ENCODE measurements at regions not wholly inside any gene's neighbourhood (a gene's known extent, or its start where the extent isn't known, plus 50 kb on each side); places are given as distances from the start of the nearest gene placed in this dataset.

DNA sequence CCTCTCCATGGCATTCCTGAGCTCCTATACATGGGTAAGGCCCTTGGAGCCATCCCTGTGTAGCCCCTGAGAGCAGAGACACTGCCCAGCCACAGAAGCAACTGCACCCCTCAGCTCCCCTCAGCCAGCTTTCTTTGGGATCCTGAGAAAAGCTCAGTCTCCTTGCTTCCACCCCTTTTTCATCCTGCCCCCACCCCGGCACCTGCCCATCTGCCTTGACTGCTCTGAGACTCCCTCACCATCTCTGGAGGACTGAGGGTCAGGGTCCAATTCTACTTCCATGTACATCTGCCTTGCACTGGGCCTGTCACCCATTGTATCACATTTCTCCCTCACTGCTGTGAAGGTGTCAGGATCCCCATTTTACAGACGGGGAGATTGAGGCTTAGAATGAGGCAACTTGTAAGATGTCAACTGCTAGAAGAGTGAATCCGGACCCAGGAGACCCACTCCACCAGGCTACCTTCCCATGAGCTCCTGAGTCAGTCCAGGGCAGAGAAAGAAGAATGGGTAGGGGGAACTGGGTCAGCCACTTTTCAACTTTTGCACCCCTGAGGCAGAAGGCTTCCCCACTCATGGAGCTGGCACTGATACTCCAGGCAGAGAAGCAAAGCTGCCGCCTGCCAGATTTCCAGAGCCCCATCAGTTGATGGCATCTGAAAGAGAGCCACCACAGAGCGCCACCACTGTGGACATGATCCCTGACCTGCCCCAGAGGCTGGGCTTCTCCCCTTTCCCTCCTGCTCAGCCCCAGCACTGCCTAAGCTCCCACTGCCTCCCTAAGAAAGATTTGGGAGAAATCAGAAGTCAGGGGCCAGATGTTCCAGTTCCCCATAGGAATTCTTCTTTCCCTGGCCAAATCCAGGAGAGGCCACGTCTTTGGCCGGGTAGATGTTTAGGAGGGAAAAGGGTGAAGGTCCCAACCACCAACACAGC is 135.4 kb downstream of the TMEM132E start:
- DNase-seq (ENCODE audit: insufficient read length, low spot score) (no peak), FAIRE-seq (no peak)

DNA sequence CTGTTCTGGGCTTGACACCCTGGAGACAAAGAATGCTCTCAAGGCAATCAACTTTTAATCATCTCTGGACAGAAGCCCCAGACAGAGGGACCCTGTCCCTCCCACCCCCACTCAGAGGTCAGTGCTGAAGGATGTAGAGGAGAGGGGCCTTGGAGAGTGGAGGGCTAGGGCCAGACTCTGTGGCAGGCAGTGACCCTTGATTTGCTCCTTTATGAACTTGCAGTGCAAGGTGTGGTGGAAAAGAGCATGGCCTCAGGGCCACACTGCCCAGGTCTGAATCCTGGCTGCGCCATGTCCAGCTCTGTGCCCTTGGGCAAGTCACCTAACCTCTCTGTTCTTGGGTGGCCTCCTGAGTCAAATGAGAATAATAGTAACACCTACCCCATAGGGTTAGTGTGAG is 134.3 kb downstream of the TMEM132E start:
- FAIRE-seq (no peak), DNase-seq (ENCODE audit: insufficient read length, low spot score) (no peak)

DNA sequence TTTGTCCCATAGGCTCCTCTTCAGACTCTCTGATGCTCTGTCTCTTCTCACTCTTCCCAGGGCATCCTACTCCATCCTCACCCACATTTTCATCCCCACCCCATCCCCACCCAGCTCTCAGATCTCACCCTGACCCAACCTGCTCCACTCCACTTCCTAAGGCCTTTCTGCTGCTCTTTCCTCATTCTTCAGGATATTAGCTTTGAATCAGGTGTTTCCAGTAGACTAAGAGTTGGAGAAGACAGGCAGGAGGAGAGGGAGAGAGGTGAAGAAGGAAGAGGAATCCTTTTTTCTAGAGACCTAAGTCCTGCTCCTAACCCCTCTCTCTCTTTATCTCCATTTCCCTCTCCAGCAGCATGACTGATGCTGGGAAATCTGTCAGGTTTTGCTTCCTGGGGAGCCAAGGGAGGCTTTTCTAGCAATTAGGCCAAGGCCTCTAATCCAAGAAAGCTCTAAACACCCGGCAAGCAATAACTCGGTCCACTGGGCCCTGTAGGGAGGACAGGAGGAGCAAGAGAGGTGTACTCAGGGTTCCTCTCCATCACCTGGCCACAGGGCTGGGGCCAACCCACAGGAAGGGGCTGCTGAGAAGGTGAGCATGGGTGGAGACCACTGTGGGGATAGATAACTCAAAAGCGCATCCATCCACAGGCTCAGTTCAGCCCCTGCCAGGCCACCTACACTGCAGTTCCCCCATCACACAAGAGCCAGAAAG is 133.3 kb downstream of the TMEM132E start:
- no peak for FAIRE-seq
- DNase-seq (ENCODE audit: insufficient read length, low spot score): no peak

DNA sequence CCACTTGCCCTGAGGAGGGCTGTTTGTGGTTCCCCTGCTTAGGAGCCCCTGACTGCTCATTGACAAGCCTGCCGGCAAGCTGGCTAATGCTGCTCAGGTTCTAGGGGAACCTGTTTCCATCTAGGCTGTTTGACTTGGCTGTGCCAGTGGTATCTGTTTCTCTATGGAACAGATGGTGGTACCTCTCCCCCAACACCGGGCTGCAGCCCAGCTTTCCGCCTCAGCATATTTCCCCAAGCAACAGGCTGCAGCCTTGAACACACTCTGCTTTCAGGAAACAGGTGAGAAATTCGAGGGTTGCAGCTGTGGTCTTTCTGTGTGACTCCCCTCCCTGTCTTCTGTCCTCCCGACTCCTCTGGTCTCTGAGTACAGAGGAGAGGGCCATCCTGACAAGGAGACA is 132.3 kb downstream of the TMEM132E start:
- no peak for DNase-seq (ENCODE audit: insufficient read length, low spot score)
- FAIRE-seq: no peak

DNA sequence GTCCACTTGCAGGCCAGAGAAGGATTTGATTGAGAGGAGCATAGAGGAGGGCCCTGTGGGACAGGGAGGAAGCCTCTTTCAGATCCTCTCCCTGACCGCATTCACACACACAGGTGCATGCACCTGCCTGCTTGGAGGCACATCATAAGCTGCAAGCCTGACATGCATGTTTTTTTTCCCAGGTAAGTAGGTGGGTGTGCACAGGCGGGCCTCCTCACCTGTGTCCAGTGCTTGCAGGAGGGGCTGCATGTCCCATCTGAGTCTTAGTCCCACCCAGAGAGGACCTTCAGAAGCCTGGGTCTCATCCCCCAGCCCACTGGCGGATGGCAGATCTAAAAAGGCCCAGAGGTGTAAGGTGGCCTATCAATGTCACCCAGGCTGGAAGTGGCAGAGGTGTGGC is 130.8 kb downstream of the TMEM132E start:
- DNase-seq (ENCODE audit: insufficient read length, low spot score): no peak

DNA sequence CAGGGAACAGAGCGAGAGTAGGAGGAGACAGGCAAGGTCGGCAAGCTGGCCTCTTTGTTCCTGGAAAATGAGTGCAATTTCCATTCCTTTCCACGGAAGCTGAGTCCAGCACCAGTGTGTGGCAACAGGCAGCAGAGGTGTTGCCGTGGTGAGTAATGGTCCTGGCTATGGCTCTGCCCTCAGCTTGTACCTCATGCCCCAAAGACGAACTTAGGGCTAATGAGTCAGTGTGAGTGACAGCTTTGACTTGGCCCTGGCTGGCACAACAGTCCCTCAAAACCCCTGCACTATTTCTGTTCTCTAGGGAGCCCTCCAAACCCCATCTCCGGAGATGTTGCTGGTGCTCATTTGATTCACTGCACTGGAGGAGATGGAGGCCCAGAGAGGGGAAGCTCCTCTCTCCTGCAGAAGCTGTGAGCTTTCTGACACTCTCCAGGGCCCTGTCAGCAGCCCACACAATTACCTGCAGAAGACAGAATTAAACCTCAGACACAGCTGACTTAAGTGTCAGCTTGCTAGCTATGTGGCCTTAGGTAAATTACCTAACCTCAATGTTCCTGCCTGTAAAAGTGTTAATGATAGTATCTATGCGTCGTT is 129.9 kb downstream of the TMEM132E start:
- FAIRE-seq: no peak
- DNase-seq (ENCODE audit: insufficient read length, low spot score): no peak

More for the DNA sequence above, 130.8 kb downstream of the TMEM132E start:
- FAIRE-seq: no peak

DNA sequence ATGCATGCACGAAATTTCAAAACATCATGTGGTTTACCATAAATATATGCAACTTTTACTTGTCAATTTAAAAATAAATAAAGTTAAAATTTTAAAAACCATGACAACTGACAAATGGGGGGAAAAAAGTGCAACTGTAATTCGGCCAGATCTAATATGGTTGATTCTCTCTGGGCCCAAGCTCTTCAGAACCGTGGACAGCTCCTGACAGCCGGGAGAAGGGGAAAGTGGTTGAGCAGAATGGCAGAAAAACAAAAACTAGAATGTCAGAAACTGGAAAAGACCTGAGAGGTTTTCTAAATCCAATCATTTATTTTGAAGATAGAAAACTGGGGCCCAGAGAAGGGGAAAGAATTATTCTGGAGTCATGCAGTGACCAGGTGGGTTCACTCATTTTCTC is 126.6 kb downstream of the TMEM132E start:
- DNase-seq (ENCODE audit: insufficient read length, low spot score) (no peak), FAIRE-seq (no peak)

DNA sequence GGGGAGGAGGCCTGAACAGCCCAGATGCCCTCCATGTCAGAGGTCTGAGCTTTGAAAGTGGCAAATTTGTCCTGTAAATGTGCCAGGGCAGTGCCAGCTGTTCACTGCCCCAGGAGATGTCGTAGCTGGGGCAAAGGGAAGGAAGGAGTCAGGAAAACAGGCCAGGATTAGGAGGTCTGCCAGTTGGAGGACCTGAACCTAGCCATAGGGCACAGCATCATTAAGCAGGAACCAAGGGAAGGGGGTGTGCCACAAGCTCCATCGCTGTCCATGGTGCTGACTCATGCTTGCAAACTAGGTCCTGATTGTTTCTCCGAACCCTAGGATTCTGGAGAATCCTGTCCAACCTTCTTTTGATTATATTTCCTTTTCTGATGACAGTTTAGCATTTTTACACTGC is 124.2 kb downstream of the TMEM132E start:
- DNase-seq (ENCODE audit: insufficient read length, low spot score) (no peak), FAIRE-seq (no peak)

DNA sequence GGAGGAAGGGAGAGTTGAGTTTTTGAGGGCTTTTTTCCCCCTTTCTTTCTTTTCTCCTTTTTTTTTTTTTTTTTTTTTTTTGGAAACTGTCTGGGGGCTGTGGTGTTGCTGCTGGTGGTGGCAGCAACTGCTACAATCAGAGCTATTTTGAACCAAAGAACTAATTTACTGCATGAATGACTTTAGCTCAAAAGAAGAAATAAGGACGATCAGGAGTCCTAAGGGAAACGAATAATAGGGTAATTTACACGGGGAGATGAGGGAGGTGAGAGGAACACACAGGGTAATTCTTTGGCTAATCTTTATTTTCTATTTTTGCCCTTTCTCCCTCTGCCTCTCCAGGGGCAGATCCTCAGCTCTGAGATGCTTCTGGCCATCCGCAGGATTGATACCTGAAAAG is 119.8 kb downstream of the TMEM132E start:
- FAIRE-seq: no peak
- no peak for DNase-seq (ENCODE audit: insufficient read length, low spot score)

DNA sequence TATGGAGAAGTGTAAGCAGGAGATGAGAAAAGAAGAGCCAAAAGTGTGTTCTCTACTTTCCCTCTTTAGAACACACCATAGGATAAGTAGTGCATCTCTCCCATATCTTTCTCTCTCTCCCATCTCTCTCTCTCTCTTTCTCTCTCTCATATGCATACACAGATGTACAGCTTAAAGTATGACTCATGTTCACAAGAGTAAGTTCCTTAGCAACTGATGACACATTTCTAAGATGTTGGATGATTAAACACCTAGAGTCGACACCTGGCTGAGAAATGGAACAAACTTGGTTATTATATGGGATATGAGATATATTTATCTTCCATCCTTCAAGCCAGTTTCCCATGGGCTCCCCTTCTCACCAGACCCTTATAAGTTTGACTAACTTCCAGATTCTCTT is 113.5 kb downstream of the TMEM132E start:
- no peak for FAIRE-seq
- no peak for DNase-seq (ENCODE audit: insufficient read length, low spot score)
